HCT116 (cell line): ENCODE measurements at regions not wholly inside any gene's neighbourhood (a gene's known extent, or its start where the extent isn't known, plus 50 kb on each side); places are given as distances from the start of the nearest gene placed in this dataset.

Experiments used
- ATAC-seq: fragments of 200-7000 bp; cut with Tn5 transposase; 2 replicates; pipeline ENCODE4 v1.9.1; 2020; ENCODE audit warnings: mild to moderate bottlenecking, moderate library complexity
- BruUV-seq: library from RNA; stranded (reverse); fragments of 400-500 nt; replicated peaks from 2 replicates; lab custom pipeline; 2021; lab: Mats Ljungman, UMichigan
- CTCF ChIA-PET: fragments of 300-600 bp; sonication (Branson Sonifier 250); formaldehyde crosslinking; loops from one replicate; lab custom pipeline; 2021; ENCODE audit warnings: antibody characterized with exemption; lab: Charles Lee
- POLR2A ChIA-PET: fragments of 300-600, 350-600 bp; sonication (Branson Sonifier 250); formaldehyde crosslinking; loops from one replicate; lab custom pipeline; 2021; ENCODE audit warnings: antibody characterized with exemption; lab: Charles Lee
- RAD21 ChIA-PET, 2 experiments: fragments of 300-600 bp; sonication (Branson Sonifier 250); formaldehyde crosslinking; loops; one replicate each; lab custom pipeline; 2023; ENCODE audit warnings: low total read pairs in 2 of 2; ENCODE audit not compliant: uncharacterized antibody in 2 of 2, unreplicated experiment in 2 of 2, low non-redundant PET in 1 of 2; lab: Charles Lee
- DNase-seq: peaks from one replicate; pipeline ENCODE4 v3.0.0-alpha.2; 2010; ENCODE audit warnings: low read depth, low spot score
- H2AFZ ChIP-seq: fragments of 200-600 bp; shearing (Covaris generic), sonication (generic); 2 replicates; pipeline ENCODE4 v1.6.1; 2017; ENCODE audit warnings: low read depth, mixed run types, mixed read lengths, antibody characterized with exemption, low read length; ENCODE audit not compliant: poor library complexity, severe bottlenecking
- H3K27ac ChIP-seq: 2 replicates; pipeline ENCODE4 v1.5.1; 2012; ENCODE audit warnings: low read depth, low read length
- H3K27me3 ChIP-seq: fragments of 200-600 bp; sonication (generic); 2 replicates; pipeline ENCODE4 v1.6.1; 2016; ENCODE audit warnings: mixed run types, low read length, mixed read lengths; ENCODE audit not compliant: insufficient read depth
- H3K36me3 ChIP-seq, 2 experiments: fragments of 200-500 bp in 1 of 2; fragments of 200-600 bp in 1 of 2; sonication (Bioruptor generic) in 1 of 2; sonication (generic) in 1 of 2; 2 replicates each; pipeline versions ENCODE4 v1.5.1 to v1.6.1; 2014 to 2016; ENCODE audit warnings: low read length in 2 of 2, inconsistent platforms in 1 of 2, mixed read lengths in 1 of 2, mixed run types in 1 of 2; ENCODE audit not compliant: insufficient read depth in 2 of 2, control insufficient read depth in 1 of 2
- H3K4me1 ChIP-seq, 2 experiments: fragments of 200-600 bp in 1 of 2; sonication (generic) in 1 of 2; 2 replicates each; pipeline versions ENCODE4 v1.5.1 to v1.6.1; 2012 to 2017; ENCODE audit warnings: low read length in 2 of 2, inconsistent platforms in 1 of 2, mild to moderate bottlenecking in 1 of 2, mixed read lengths in 1 of 2, mixed run types in 1 of 2, moderate library complexity in 1 of 2; ENCODE audit not compliant: insufficient read depth in 2 of 2, control insufficient read depth in 1 of 2
- H3K4me2 ChIP-seq: fragments of 200-600 bp; sonication (generic); 2 replicates; pipeline ENCODE4 v1.6.1; 2017; ENCODE audit warnings: mixed run types, low read length, mixed read lengths
- H3K4me3 ChIP-seq, 2 experiments: fragments of 200-600 bp in 1 of 2; sonication (generic) in 1 of 2; replicated peaks in 1 of 2; 2 replicates each; pipeline ENCODE4 v1.5.1; 2011 to 2016; ENCODE audit warnings: low read length in 2 of 2, control low read depth in 1 of 2, low read depth in 1 of 2, mild to moderate bottlenecking in 1 of 2, mixed read lengths in 1 of 2, mixed run types in 1 of 2
- H3K79me2 ChIP-seq: fragments of 200-600 bp; sonication (generic); 2 replicates; pipeline ENCODE4 v1.6.1; 2017; ENCODE audit warnings: mild to moderate bottlenecking, mixed run types, low read length, moderate library complexity, mixed read lengths; ENCODE audit not compliant: insufficient read depth
- H3K9ac ChIP-seq: fragments of 200-600 bp; sonication (generic); 2 replicates; pipeline ENCODE4 v1.6.1; 2016; ENCODE audit warnings: low read length, mixed read lengths
- H3K9me2 ChIP-seq: fragments of 200-600 bp; sonication (generic), shearing (Covaris generic); 2 replicates; pipeline ENCODE4 v1.6.1; 2017; ENCODE audit warnings: mixed run types, mild to moderate bottlenecking, moderate library complexity; ENCODE audit not compliant: insufficient read depth
- H3K9me3 ChIP-seq, 2 experiments: fragments of 200-500 bp in 1 of 2; fragments of 200-600 bp in 1 of 2; sonication (Bioruptor generic) in 1 of 2; sonication (generic) in 1 of 2; 2 replicates each; pipeline ENCODE4 v1.6.1; 2014 to 2017; ENCODE audit warnings: low read length in 2 of 2, mixed read lengths in 2 of 2, inconsistent platforms in 1 of 2, low read depth in 1 of 2, mild to moderate bottlenecking in 1 of 2, mixed run types in 1 of 2, moderate library complexity in 1 of 2; ENCODE audit not compliant: control insufficient read depth in 1 of 2, insufficient read depth in 1 of 2
- H4K20me1 ChIP-seq: fragments of 200-600 bp; sonication (generic), shearing (Covaris generic); 2 replicates; pipeline ENCODE4 v1.6.1; 2017; ENCODE audit warnings: mixed run types, mild to moderate bottlenecking, moderate library complexity; ENCODE audit not compliant: insufficient read depth
- ATF3 ChIP-seq: IDR thresholded peaks from 2 replicates; pipeline ENCODE4 v1.6.1; 2012
- POLR2AphosphoS5 ChIP-seq: IDR thresholded peaks from 2 replicates; pipeline ENCODE4 v1.6.1; 2011; ENCODE audit warnings: mild to moderate bottlenecking, low read depth, low read length, moderate library complexity
- RAD21 ChIP-seq: IDR thresholded peaks from 2 replicates; pipeline ENCODE4 v1.6.1; 2012; ENCODE audit warnings: low read depth, mild to moderate bottlenecking
- REST ChIP-seq: IDR thresholded peaks from 2 replicates; pipeline ENCODE4 v1.6.1; 2012; ENCODE audit warnings: low read depth
- SIN3A ChIP-seq: IDR thresholded peaks from 2 replicates; pipeline ENCODE4 v1.6.1; 2012; ENCODE audit warnings: low read depth
- SP1 ChIP-seq: IDR thresholded peaks from 2 replicates; pipeline ENCODE4 v1.6.1; 2012; ENCODE audit warnings: low read depth
- SRF ChIP-seq: IDR thresholded peaks from 2 replicates; pipeline ENCODE4 v1.6.1; 2012; ENCODE audit warnings: low read depth
- TCF7L2 ChIP-seq: IDR thresholded peaks from 2 replicates; pipeline ENCODE4 v1.7.0; 2011; ENCODE audit warnings: borderline replicate concordance, inconsistent platforms; ENCODE audit not compliant: insufficient read depth, insufficient read length; ENCODE audit errors: extremely low read depth
- ZFX ChIP-seq: fragments of 450-650 bp; IDR thresholded peaks from 2 replicates; pipeline ENCODE4 v1.6.1; 2017
- ZNF274 ChIP-seq: fragments of 200-500 bp; sonication (Bioruptor generic); IDR thresholded peaks from 2 replicates; pipeline ENCODE4 v1.6.1; 2014; ENCODE audit warnings: mild to moderate bottlenecking, low read depth, low read length, inconsistent platforms
- intact Hi-C: fragments of 100-400 bp; cut with micrococcal nuclease; formaldehyde crosslinking; loops from 2 replicates; pipeline ENCODE4 v1.10.0; 2022
- TF ChIP-seq, protein P1 (sequence below): IDR thresholded peaks from 2 replicates; pipeline ENCODE4 v1.6.1; 2012
- TF ChIP-seq, protein P2 (sequence below), 3 experiments: fragments of 200-600 bp in 1 of 3; sonication (generic) in 1 of 3; IDR thresholded peaks in 2 of 3; conservative IDR thresholded peaks in 1 of 3; 2 replicates each; pipeline ENCODE4 v1.5.1; 2012 to 2017; ENCODE audit warnings: low read depth in 2 of 3, low read length in 2 of 3, antibody characterized with exemption in 1 of 3, borderline replicate concordance in 1 of 3, control low read depth in 1 of 3, mild to moderate bottlenecking in 1 of 3, mixed read lengths in 1 of 3, mixed run types in 1 of 3, moderate library complexity in 1 of 3; ENCODE audit not compliant: insufficient read depth in 1 of 3

GRCh38 chr7:4439444-4439843 is 242.7 kb upstream of the FOXK1 start:
- Histone ChIP-seq H3K9me3 (no peaks in the 10 kb centered on the region), H3K27me3 (peaks cover 14% of the 10 kb centered on the region; the same call in 1 of the 2 replicates), H4K20me1 (no peaks in the 10 kb centered on the region), H3K9me2 (no peaks in the 10 kb centered on the region), H3K4me1 (no peaks in the 10 kb centered on the region), H3K4me2 (no peak overlapping the region)
- ATAC-seq (no peak), DNase-seq (no peak)
- intact Hi-C loops = no loop called here
- CTCF ChIA-PET = no interaction called here
- no TSS peak for BruUV-seq
- POLR2A ChIA-PET = no interaction called here
- TF ChIP-seq REST = no peak
- TF ChIP-seq RAD21 = no peak
- TF ChIP-seq, protein P1, sequence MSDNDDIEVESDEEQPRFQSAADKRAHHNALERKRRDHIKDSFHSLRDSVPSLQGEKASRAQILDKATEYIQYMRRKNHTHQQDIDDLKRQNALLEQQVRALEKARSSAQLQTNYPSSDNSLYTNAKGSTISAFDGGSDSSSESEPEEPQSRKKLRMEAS = no peak
- TF ChIP-seq ZNF274 = no peak
- TF ChIP-seq, all 23 proteins: peak for 0
- Histone ChIP-seq H3K4me3 (no peak overlapping the region), H3K27ac (no peak overlapping the region), H2AFZ (no peak overlapping the region), H3K36me3 (no peaks in the 10 kb centered on the region), H3K9ac (no peak overlapping the region), H3K79me2 (no peaks in the 10 kb centered on the region)
- RAD21 ChIA-PET = no interaction called here

DNA sequence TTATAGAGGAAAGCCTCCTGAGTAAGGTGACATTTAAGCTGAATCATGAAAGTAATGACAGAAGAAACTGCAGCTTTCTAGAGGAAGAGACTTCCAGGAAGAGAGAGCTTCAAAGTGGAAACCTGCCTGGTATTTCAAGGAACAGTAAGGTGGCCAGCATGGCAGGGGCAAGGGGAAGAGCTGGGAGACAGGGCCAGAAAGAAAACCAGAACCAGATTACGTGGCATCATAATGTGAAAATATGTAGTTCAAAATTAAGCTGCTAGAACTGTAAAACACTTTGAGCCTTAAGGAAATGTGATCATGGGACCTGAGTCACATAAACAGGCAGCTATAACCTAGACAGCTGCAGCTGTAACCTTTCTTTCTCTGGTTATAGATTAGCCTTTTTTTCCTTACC is 238.0 kb upstream of the FOXK1 start:
- H3K27me3 ChIP-seq = no peaks in the 10 kb centered on the region
- no peaks in the 10 kb centered on the region for H3K79me2 ChIP-seq
- no peaks in the 10 kb centered on the region for H3K9me2 ChIP-seq
- no peaks in the 10 kb centered on the region for H4K20me1 ChIP-seq
- ChIA-PET POLR2A (no interaction called here), CTCF (no interaction called here), RAD21 (no interaction called here)
- no peaks in the 10 kb centered on the region for H3K4me1 ChIP-seq
- H3K27ac ChIP-seq = no peak overlapping the region
- no peaks in the 10 kb centered on the region for H3K36me3 ChIP-seq
- H3K9me3 ChIP-seq = no peaks in the 10 kb centered on the region
- TF ChIP-seq ATF3 (no peak), POLR2AphosphoS5 (no peak), SRF (no peak), SP1 (no peak), ZFX (no peak), SIN3A (no peak), TCF7L2 (no peak)
- TF ChIP-seq, protein P2, sequence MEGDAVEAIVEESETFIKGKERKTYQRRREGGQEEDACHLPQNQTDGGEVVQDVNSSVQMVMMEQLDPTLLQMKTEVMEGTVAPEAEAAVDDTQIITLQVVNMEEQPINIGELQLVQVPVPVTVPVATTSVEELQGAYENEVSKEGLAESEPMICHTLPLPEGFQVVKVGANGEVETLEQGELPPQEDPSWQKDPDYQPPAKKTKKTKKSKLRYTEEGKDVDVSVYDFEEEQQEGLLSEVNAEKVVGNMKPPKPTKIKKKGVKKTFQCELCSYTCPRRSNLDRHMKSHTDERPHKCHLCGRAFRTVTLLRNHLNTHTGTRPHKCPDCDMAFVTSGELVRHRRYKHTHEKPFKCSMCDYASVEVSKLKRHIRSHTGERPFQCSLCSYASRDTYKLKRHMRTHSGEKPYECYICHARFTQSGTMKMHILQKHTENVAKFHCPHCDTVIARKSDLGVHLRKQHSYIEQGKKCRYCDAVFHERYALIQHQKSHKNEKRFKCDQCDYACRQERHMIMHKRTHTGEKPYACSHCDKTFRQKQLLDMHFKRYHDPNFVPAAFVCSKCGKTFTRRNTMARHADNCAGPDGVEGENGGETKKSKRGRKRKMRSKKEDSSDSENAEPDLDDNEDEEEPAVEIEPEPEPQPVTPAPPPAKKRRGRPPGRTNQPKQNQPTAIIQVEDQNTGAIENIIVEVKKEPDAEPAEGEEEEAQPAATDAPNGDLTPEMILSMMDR (IDR thresholded peaks at IDR 0.05 in 2 of 3, conservative IDR thresholded peaks at IDR 0.05 in 1 of 3; ENCODE audit: borderline replicate concordance in 1 of 3, insufficient read depth in 1 of 3, low read depth in 2 of 3, low read length in 2 of 3) = no peak
- H3K4me3 ChIP-seq = no peak overlapping the region
- H3K4me2 ChIP-seq = no peak overlapping the region
- no TSS peak for BruUV-seq
- DNase-seq (no peak), ATAC-seq (no peak)
- intact Hi-C loops = no loop called here
- no peak overlapping the region for H3K9ac ChIP-seq
- H2AFZ ChIP-seq = no peak overlapping the region
